MM.1S (cell line): ENCODE measurements at regions not wholly inside any gene's neighbourhood (a gene's known extent, or its start where the extent isn't known, plus 50 kb on each side); places are given as distances from the start of the nearest gene placed in this dataset.

Experiments used
- CTCF ChIP-seq: fragments of 300-600 bp; sonication (generic); IDR thresholded peaks from 2 replicates; pipeline ENCODE4 v1.5.1; 2016; ENCODE audit warnings: antibody characterized with exemption, low read length, mixed read lengths
- EZH2 ChIP-seq: fragments of 300-600 bp; sonication (generic); optimal IDR thresholded peaks from 2 replicates; pipeline ENCODE3; 2017; ENCODE audit warnings: low read depth, mild to moderate bottlenecking, antibody characterized with exemption, low read length, mixed read lengths
- EZH2phosphoT487 ChIP-seq: fragments of 300-600 bp; sonication (generic); IDR thresholded peaks from 2 replicates; pipeline ENCODE4 v1.6.1; 2018; ENCODE audit warnings: antibody characterized with exemption, low read length

- TF ChIP-seq CTCF (no peak), EZH2 (no peak), EZH2phosphoT487 (no peak)
Measured at GRCh38 chr16:66023481-66023880, 343.0 kb upstream of the CDH5 start.
